HG03097 (cell line): ENCODE measurements at regions not wholly inside any gene's neighbourhood (a gene's known extent, or its start where the extent isn't known, plus 50 kb on each side); places are given as distances from the start of the nearest gene placed in this dataset.
"Not testable (repeated sequence)": the region's sequence is repeated elsewhere in the genome, so short reads cannot be mapped to it uniquely, and the experiment has no call there.

ENCODE experiments used
- ATAC-seq: cut with Tn5 transposase; IDR thresholded peaks from one replicate; pipeline ENCODE4 v1.9.1; 2021; ENCODE audit not compliant: unreplicated experiment, low FRiP score

- no peak for ATAC-seq
Measured at GRCh38 chr5:53399926-53400697, 80.3 kb upstream of the FST start.

- no peak for ATAC-seq
Measured at GRCh38 chr5:53403291-53403690, 77.1 kb upstream of the FST start.

- no peak for ATAC-seq
Measured at GRCh38 chr5:53403758-53404157, 76.7 kb upstream of the FST start.

- no peak for ATAC-seq
Measured at GRCh38 chr5:53405396-53405795, 75.0 kb upstream of the FST start.

GRCh38 chr5:53406630-53407316 lies 73.7 kb upstream of the FST start:
- ATAC-seq: no peak

GRCh38 chr5:53407373-53407772 lies 73.1 kb upstream of the FST start:
- ATAC-seq: no peak

GRCh38 chr5:53411388-53411787 lies 69.0 kb upstream of the FST start:
- ATAC-seq: no peak

GRCh38 chr5:53412499-53412898 lies 67.9 kb upstream of the FST start:
- ATAC-seq: not testable (repeated sequence)

GRCh38 chr5:53416144-53416738 lies 64.2 kb upstream of the FST start:
- ATAC-seq: no peak

GRCh38 chr5:53418409-53418808 lies 62.0 kb upstream of the FST start:
- no peak for ATAC-seq

GRCh38 chr5:53418826-53419658 lies 61.4 kb upstream of the FST start:
- no peak for ATAC-seq

- no peak for ATAC-seq
Measured at GRCh38 chr5:53422539-53422938, 57.9 kb upstream of the FST start.

- no peak for ATAC-seq
Measured at GRCh38 chr5:53423724-53424123, 56.7 kb upstream of the FST start.

GRCh38 chr5:53424686-53425615 lies 55.5 kb upstream of the FST start:
- ATAC-seq: no peak

- ATAC-seq: no peak
Measured at GRCh38 chr5:53425687-53426511, 54.5 kb upstream of the FST start.

GRCh38 chr5:53426512-53426830 lies 54.0 kb upstream of the FST start:
- no peak for ATAC-seq

GRCh38 chr5:53426878-53427277 lies 53.6 kb upstream of the FST start:
- no peak for ATAC-seq

GRCh38 chr5:53427965-53428364 lies 52.5 kb upstream of the FST start:
- ATAC-seq: no peak

GRCh38 chr5:53429706-53430105 lies 50.7 kb upstream of the FST start:
- no peak for ATAC-seq
